Transverse colon (tissue), 4 donors: ENCODE measurements at regions not wholly inside any gene's neighbourhood (a gene's known extent, or its start where the extent isn't known, plus 50 kb on each side); places are given as distances from the start of the nearest gene placed in this dataset.

Experiments used
- DNase-seq: peaks from one replicate; pipeline ENCODE4 v3.0.0-alpha.2; 2019
- H3K27ac ChIP-seq, 4 donors: fragments of 200-600 bp; sonication (generic); 2 replicates each; pipeline ENCODE4 v1.5.1; 2016 to 2018; ENCODE audit warnings: inconsistent platforms in 4 of 4
- H3K27me3 ChIP-seq: fragments of 200-600 bp; sonication (generic); 2 replicates; pipeline ENCODE4 v1.5.1; 2017; ENCODE audit warnings: inconsistent platforms
- H3K36me3 ChIP-seq, 4 donors: fragments of 200-600 bp; sonication (generic); 2 replicates each; pipeline ENCODE4 v1.5.1; 2017 to 2019; ENCODE audit warnings: inconsistent platforms in 4 of 4
- H3K4me1 ChIP-seq, 4 donors: fragments of 200-600 bp; sonication (generic); 2 replicates each; pipeline ENCODE4 v1.5.1; 2017 to 2020; ENCODE audit warnings: inconsistent platforms in 4 of 4
- H3K4me3 ChIP-seq, 4 donors: fragments of 200-600 bp; sonication (generic); 1 replicate in 1 of 4; 2 replicates in 3 of 4; pipeline versions ENCODE4 v1.5.1 to v1.6.1; 2017 to 2019; ENCODE audit warnings: inconsistent platforms in 4 of 4
- H3K9me3 ChIP-seq, 2 donors: fragments of 200-600 bp; sonication (generic); 2 replicates each; pipeline ENCODE4 v1.5.1; 2017 to 2019; ENCODE audit warnings: inconsistent platforms in 2 of 2
- EP300 ChIP-seq: sonication (generic); formaldehyde crosslinking; IDR thresholded peaks from one replicate; pipeline ENCODE4 v1.6.1; 2017; ENCODE audit warnings: antibody characterized with exemption, low read depth
- POLR2A ChIP-seq: fragments of 450-650 bp; IDR thresholded peaks from one replicate; pipeline ENCODE4 v1.6.1; 2016; ENCODE audit warnings: antibody characterized with exemption, mild to moderate bottlenecking, moderate library complexity
- POLR2AphosphoS5 ChIP-seq, 3 donors: sonication (generic); formaldehyde crosslinking; IDR thresholded peaks; one replicate each; pipeline ENCODE4 v1.6.1; 2016; ENCODE audit warnings: antibody characterized with exemption in 3 of 3
- WGBS, 2 donors: methylation state at CpG; one replicate each; pipeline ENCODE4 v1.1.5; 2018; ENCODE audit warnings: low coverage in 1 of 2; 5-methylcytosine and 5-hydroxymethylcytosine counted together
- in situ Hi-C, 4 donors: fragments of 200-750 bp; cut with MboI; loops; one replicate each; pipeline versions ENCODE4 v1.15.0 to v1.15.1; 2017; ENCODE audit warnings: low sequenced_read_pairs in 3 of 4, low pct_ligation_motif_present in 1 of 4, low pct_unique_long_range_greater_than_20kb in 1 of 4
- intact Hi-C: fragments of 100-400 bp; cut with DNase I; formaldehyde crosslinking; loops from one replicate; pipeline ENCODE4 v1.15.1; 2023; ENCODE audit warnings: low total_unique reads
- TF ChIP-seq, protein P1 (sequence below), 5 experiments: fragments of 200-600 bp in 3 of 5; fragments of 450-650 bp in 2 of 5; sonication (generic) in 3 of 5; IDR thresholded peaks; 1 replicate in 2 of 5; 2 replicates in 3 of 5; pipeline ENCODE4 v1.5.1; 2016 to 2017; ENCODE audit warnings: antibody characterized with exemption in 5 of 5, inconsistent platforms in 3 of 5, mild to moderate bottlenecking in 2 of 5, moderate library complexity in 1 of 5

DNA sequence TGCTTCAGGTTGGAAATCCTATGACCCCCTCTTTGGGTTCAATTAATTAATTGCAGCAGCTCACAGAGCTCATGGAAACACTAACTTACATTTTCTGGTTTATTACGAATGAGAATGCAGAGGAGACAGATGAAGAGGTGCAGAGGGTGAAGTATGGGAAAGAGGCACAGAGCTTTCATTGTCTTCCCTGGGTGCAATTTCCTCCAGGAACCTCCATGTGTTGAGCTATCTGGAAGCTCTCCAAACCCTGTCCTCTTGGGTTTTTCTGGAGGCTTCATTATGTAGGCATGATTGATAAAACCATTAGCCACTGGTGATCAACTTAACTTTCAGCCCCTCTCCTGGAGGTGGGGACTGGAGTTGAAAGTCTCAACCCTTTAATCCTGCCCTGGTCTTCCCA lies 133.0 kb upstream of the AUTS2 start:
- in situ Hi-C loops = no loop called here
- Histone ChIP-seq H3K4me1 (no peaks in the 10 kb centered on the region), H3K27me3 (no peaks in the 10 kb centered on the region), H3K36me3 (no peaks in the 10 kb centered on the region), H3K9me3 (no peaks in the 10 kb centered on the region), H3K4me3 (no peak overlapping the region), H3K27ac (no peak overlapping the region)
- intact Hi-C loops = no loop called here
- TF ChIP-seq EP300 = no peak
- TF ChIP-seq POLR2A = no peak
- no peak for TF ChIP-seq POLR2AphosphoS5 (IDR thresholded peaks at IDR 0.05)
- TF ChIP-seq, protein P1, sequence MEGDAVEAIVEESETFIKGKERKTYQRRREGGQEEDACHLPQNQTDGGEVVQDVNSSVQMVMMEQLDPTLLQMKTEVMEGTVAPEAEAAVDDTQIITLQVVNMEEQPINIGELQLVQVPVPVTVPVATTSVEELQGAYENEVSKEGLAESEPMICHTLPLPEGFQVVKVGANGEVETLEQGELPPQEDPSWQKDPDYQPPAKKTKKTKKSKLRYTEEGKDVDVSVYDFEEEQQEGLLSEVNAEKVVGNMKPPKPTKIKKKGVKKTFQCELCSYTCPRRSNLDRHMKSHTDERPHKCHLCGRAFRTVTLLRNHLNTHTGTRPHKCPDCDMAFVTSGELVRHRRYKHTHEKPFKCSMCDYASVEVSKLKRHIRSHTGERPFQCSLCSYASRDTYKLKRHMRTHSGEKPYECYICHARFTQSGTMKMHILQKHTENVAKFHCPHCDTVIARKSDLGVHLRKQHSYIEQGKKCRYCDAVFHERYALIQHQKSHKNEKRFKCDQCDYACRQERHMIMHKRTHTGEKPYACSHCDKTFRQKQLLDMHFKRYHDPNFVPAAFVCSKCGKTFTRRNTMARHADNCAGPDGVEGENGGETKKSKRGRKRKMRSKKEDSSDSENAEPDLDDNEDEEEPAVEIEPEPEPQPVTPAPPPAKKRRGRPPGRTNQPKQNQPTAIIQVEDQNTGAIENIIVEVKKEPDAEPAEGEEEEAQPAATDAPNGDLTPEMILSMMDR (IDR thresholded peaks at IDR 0.05) = no peak
- no peak for DNase-seq
- 80 to 83% methylated on average over 1 of the region's 1 CpG for WGBS, 2 donors

DNA sequence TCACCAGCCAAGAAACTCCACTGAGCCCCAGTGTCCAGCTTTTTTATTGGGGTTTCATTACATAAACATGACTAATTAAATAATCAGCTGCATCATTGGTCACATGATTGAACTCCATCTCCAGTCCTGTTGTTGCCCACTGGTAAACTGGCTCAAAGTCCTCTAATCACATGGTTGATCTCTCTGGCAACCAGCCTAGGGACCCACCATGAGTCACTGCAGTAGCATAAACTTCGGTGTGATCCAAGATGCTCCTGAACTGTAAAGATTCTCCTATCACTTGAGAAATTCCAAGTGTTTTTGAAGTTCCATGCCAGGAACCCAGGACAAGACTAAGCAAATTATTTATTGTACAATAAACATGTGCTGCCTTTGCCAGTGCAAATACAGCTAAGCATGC lies 130.4 kb upstream of the AUTS2 start:
- no peaks in the 10 kb centered on the region for H3K27me3 ChIP-seq
- H3K4me3 ChIP-seq = no peak overlapping the region
- no peaks in the 10 kb centered on the region for H3K4me1 ChIP-seq
- no peaks in the 10 kb centered on the region for H3K9me3 ChIP-seq
- no peak overlapping the region for H3K27ac ChIP-seq
- in situ Hi-C loops = no loop called here
- H3K36me3 ChIP-seq = no peaks in the 10 kb centered on the region
- TF ChIP-seq EP300 (no peak), POLR2AphosphoS5 (IDR thresholded peaks at IDR 0.05) (no peak), POLR2A (no peak)
- TF ChIP-seq, protein P1 (IDR thresholded peaks at IDR 0.05) = no peak
- DNase-seq = no peak
- intact Hi-C loops = no loop called here
- WGBS, 2 donors = 63 to 74% methylated on average over 1 of the region's 1 CpG

DNA sequence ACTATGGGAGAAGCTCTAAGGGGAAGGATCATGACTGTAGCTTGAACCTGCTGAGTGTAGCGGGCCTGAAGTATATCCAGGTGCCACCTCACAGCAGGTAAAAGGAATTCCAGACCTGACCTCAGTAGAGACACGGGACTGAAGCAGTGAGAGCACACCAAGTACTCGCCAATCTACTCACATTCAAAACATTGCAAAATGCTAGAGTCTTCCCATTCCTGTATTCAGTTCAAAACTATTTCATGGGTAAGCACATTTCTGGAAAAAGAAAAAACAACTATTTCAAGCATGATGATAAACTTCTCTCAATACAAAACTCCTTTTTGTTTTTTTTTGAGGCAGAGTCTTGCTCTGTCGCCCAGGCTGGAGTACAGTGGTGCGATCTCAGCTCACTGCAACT lies 121.9 kb upstream of the AUTS2 start:
- Histone ChIP-seq H3K27me3 (no peaks in the 10 kb centered on the region), H3K4me3 (no peak overlapping the region), H3K9me3 (no peaks in the 10 kb centered on the region), H3K4me1 (no peaks in the 10 kb centered on the region), H3K36me3 (no peaks in the 10 kb centered on the region), H3K27ac (no peak overlapping the region)
- TF ChIP-seq, protein P1 (IDR thresholded peaks at IDR 0.05) = no peak
- TF ChIP-seq POLR2A (no peak), POLR2AphosphoS5 (IDR thresholded peaks at IDR 0.05) (no peak), EP300 (no peak)
- WGBS, 2 donors = 70 to 73% methylated on average over 3 to 5 of the region's 5 CpGs
- intact Hi-C loops (no loop called here), in situ Hi-C loops (no loop called here)
- DNase-seq = no peak

DNA sequence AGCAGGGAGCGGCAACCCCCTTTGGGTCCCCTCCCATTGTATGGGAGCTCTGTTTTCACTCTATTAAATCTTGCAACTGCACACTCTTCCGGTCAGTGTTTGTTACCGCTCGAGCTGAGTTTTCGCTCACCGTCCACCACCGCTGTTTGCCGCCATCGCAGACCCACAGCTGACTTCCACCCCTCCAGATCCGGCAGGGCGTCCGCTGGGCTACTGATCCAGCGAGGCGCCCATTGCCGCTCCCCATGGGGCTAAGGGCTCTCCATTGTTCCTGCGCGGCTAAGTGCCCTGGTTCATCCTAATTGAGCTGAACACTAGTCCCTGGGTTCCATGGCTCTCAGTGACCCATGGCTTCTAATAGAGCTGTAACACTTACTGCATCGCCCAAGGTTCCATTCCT lies 115.6 kb upstream of the AUTS2 start:
- no peaks in the 10 kb centered on the region for H3K4me1 ChIP-seq
- H3K36me3 ChIP-seq = no peaks in the 10 kb centered on the region
- DNase-seq = no peak
- no peaks in the 10 kb centered on the region for H3K9me3 ChIP-seq
- H3K27ac ChIP-seq = no peak overlapping the region
- H3K4me3 ChIP-seq = no peak overlapping the region
- no peaks in the 10 kb centered on the region for H3K27me3 ChIP-seq
- no peak for TF ChIP-seq POLR2A
- TF ChIP-seq, protein P1 (IDR thresholded peaks at IDR 0.05) = no peak
- TF ChIP-seq EP300 = no peak
- no peak for TF ChIP-seq POLR2AphosphoS5 (IDR thresholded peaks at IDR 0.05)
- WGBS, 2 donors = 80 to 93% methylated on average over 2 to 18 of the region's 18 CpGs
- in situ Hi-C loops = no loop called here
- intact Hi-C loops = no loop called here
